Glomerular endothelial cell (primary cell): ENCODE measurements at regions not wholly inside any gene's neighbourhood (a gene's known extent, or its start where the extent isn't known, plus 50 kb on each side); places are given as distances from the start of the nearest gene placed in this dataset.

ENCODE experiments used
- DNase-seq: peaks from one replicate; pipeline ENCODE4 v3.0.0-alpha.2; 2011; ENCODE audit warnings: low read depth, low spot score; ENCODE audit errors: extremely low read depth

DNA sequence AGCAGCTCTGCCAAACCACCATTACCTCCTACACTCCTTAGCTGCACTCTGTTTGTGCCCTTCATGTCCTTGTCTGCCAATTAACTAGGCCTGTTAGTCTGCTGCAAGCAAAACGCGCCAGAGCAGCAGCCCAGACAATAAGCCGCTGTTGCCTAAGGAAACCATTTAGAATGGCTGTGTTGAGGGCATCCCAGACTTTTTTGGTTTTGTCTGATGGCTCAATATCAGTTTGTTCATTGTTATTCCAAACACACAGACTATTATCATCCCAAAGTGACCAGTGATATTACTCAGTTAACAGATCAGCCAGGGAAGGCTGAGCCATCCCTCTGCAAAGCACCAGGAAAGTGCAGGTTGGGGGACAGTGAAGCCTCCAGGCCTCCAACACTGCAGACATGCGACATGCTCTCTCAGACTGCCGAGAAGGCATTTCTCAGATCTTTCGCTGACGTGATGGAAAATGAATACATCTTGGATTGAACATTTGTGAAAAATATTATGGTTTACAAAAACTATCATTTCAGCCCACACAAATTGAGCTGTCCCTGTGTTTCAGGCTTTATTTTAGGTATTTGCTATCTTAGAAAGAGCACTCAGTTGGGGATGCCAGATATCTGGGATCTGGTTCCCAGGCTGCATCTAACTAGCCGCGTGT is 182.0 kb upstream of the HNRNPA3 start:
- no peak for DNase-seq

GRCh38 chr2:177031438-177032180 is 181.0 kb upstream of the HNRNPA3 start:
- no peak for DNase-seq

GRCh38 chr2:177036747-177037146 is 175.8 kb upstream of the HNRNPA3 start:
- no peak for DNase-seq

DNA sequence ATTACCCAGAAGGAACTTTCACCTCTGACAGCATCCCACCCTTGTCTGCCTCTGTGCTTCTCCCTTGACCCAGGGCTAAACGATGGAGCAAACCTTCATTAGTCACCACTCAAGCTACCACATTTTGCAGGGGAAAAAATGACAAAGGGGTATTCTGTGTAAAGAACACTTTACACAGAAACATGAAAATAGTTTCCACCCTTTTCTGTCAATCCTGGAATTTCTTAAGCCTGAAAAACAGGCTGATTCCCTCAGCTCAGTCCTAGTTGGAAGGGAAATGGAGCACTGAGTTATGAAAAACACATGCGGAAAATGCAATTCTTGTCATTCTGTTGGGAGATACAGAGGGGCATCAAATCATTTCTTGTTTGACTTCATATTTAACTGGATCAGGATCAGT is 175.0 kb upstream of the HNRNPA3 start:
- no peak for DNase-seq

DNA sequence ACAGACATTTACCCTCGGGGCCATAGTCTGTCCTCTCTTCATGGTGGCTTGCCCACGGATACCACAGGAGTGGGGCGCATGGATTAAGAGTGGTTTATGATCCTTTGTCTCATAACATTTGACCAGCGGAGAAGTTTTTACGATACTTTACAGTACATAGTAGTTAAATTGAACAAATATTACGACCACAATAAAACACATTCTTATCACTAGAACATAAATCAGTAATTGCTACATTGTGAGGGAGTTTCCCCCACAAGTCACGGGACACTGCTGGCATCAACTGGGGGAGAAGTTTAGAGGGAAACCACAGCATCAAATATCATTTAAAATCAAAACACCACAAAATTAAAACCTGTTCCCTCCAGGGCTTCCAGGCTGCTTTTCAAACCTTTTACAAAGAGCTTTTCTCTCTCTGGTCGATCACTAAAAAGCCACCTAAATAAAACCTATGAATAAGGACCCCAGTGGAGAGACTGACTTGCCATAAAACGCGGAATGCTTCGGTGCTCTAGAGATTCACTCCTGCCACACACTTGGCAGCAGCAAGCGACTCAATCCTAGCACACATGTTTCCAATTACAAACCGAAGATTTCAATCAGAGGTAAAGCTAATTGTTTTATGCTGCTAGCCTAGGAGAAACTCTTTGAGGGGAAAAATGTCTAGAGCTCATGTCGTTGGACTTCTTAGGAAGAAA is 173.7 kb upstream of the HNRNPA3 start:
- DNase-seq = no peak

DNA sequence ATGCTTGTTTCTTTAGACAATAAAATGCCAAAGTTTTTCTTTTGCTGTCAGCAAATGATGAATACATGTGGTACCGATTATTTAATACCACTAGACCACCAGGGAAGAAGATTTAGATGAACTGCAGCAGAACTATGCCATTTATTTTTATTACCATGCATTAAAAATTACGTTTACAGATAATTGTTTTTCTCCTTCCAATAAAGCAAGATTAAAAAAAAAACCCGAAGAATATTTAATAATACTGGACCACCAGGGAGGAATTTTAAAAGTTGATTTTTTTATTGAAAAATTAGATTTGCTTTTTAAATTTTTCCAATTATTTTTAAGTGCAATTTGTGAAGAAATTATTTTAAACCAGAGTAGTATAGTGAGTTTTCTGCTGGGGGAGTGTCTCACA is 170.3 kb upstream of the HNRNPA3 start:
- no peak for DNase-seq

- no peak for DNase-seq
Observed at GRCh38 chr2:177044671-177045070, 167.9 kb upstream of the HNRNPA3 start.

- no peak for DNase-seq
Observed at GRCh38 chr2:177048981-177049380, 163.6 kb upstream of the HNRNPA3 start.

DNA sequence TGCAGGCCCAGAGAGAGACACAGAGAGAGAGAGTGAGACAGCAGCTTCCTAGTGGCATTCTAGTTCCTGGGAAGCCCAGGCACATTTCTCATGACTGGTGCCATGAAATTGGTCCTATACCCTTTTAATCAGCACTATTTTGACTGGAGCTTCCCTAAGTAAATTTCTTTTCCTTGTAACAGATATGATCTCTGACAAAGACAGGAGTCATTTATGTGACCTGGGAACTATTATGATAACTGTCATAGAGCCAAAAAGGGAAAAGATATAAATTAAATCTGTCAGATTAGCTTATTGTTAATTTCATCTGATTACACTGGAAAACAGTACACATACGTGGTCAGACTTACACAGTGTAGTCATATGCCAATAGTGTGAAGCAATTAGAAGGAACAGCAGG is 161.3 kb upstream of the HNRNPA3 start:
- no peak for DNase-seq

- no peak for DNase-seq
Observed at GRCh38 chr2:177052471-177052870, 160.1 kb upstream of the HNRNPA3 start.

- DNase-seq = no peak
Observed at GRCh38 chr2:177053038-177053437, 159.6 kb upstream of the HNRNPA3 start.

DNA sequence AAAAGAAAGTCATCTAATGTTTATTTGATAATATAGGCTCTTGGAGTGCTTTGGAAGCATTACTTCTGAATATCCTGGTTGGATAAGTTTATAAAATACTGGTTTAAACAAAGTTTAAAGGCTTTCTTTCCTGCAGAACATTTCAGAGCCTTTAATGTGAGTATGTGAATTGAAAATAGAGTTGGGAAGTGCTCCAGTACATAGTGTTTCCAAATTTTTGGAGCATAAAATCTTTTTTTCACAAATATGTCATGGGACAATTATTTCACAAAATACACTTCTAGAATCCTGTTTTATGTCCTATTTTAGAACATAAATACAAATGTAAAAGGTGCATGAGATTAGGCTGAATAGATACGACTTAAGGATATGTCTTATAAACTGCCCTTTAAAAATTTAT is 158.9 kb upstream of the HNRNPA3 start:
- DNase-seq = no peak

DNA sequence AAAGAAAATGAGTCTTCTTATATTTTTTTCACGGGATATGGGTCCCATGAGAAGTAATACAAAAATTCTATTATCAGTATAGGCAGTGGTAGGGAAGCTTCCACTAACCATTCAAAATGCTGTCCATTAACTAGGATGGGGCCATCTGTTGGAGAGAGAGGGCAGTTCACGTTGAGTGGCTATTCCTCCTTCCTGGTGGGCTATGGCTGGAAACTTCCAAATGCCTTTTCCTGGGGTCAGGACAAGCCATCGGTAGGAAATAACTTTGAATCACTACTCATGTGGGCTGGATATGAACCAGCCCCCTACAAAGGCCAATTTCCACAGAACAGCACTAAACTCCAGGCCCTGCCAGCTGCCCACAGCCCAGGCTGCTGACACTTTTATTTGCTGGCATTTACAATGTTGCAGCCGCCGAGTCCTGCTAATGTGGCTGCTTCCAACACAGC is 156.1 kb upstream of the HNRNPA3 start:
- DNase-seq = no peak

DNA sequence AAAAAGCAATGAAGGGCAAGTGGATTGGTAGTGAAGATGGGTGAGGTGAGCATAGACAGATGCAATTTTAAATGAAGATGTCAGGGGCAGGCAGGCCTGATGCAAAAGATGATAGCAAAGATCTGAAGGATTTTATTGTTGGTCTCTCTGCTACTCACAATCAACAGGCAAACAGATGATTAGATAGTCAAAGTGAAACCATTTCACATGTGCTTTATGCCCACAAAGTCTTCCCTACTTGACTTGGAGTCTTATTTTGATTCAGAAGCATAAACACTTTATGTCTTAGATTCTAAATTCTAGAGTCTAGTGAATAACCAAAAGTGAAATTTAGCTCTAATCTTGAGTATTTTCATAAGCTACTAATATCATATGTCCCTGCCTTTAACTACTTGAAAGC is 153.8 kb upstream of the HNRNPA3 start:
- no peak for DNase-seq

GRCh38 chr2:177059293-177059692 is 153.3 kb upstream of the HNRNPA3 start:
- no peak for DNase-seq

DNA sequence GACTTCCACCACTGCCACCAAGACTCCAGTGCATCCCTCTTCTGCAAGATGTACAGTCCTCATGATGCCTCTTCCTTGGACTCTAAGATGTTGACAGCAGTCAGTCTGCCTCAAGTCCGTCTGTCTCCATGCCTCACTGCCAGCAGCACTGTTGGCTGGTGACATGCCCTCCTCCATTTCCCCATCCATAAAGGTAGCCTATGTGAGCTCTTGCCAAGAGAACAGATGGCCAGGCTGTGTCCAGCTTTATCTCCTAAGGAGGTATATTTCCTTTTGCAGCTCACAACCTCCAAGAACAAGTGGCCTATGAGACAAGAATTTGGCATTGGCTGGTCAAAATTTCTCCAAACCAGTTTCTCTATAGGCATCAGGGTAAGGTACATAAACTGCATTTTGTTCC is 149.3 kb upstream of the HNRNPA3 start:
- DNase-seq = no peak

- no peak for DNase-seq
Observed at GRCh38 chr2:177064422-177064821, 148.2 kb upstream of the HNRNPA3 start.

DNA sequence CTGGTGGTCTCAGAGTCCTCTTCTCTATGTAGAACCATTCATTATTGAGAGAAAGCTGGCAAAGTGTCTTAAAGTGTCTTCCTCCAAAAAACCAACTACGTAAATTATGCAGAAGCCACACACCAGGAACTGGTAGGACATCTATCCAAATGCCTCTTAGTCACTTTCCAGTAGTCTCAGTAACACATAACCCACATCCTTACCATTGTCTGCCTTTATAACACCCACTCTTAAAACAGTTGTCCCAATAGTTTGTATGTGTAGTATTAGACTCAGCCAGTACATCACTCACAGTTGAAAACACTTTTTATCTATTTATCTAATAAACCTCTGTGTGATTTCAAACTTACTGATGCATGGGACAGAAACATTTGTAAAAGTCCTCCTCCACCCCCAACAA is 143.6 kb upstream of the HNRNPA3 start:
- DNase-seq = no peak

DNA sequence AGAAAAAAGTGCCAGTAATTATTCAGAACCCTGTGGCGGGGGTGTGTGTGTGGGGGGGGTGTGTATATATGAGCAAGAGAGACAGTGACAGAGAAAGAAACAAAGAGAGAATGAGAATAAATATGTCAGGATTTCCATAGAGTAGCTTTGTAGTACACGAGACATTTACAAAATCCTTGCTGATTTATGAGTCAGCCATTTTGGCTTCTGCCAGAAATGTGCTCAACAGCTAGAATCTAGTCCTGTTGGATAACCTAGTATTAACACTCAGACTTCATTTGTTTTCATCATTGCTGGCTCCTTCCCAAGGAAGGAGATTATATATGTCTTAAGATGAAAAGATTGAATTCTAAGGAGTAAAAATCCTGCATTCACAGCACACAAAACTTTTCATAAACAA is 140.5 kb upstream of the HNRNPA3 start:
- no peak for DNase-seq

DNA sequence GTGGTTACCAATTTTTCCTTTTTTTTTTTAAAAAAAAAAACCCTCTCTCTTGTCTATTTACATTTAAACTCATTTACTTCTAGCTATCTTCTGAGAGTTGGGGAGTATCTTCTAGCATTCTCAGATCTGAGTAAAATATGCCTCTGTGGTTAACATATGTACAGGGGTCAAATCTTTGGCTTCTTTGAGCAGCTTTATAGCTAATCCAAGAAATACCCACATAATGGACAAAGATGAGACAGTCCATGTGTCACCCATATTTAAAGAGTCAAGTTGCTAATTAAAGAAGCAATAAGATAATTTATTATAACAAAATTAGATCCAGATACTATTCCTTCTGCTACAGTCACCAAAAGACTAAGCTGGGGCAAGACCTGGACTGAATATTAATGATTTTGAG is 139.0 kb upstream of the HNRNPA3 start:
- DNase-seq = no peak

DNA sequence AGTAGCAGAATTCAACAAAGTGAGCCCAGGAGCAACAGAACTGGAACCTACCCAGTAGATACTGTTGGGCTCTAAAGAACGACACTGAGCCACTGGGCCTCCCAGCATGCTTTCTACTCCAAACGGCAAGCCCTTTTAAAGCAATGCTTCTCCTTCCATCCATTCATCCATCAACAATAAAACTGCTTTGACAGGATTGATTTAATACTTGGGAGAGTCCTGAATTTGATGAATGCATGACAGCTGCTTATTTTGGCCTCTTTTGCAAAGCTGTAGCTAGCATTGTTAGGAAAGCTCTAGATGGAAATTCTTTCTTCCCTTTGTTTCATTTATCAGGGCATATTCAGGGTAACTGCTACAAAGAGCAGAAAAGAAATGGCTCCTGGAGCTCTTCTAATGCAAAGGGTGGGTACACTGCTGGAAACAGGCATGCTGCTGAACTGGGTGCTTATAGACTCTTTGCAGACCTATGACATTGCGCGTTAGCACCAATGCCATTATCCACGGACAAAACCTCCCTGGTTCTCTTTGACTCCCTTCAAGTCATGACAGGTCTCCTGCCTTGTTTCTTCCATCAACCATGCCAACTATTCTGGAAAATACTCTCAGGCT is 138.4 kb upstream of the HNRNPA3 start:
- no peak for DNase-seq

DNA sequence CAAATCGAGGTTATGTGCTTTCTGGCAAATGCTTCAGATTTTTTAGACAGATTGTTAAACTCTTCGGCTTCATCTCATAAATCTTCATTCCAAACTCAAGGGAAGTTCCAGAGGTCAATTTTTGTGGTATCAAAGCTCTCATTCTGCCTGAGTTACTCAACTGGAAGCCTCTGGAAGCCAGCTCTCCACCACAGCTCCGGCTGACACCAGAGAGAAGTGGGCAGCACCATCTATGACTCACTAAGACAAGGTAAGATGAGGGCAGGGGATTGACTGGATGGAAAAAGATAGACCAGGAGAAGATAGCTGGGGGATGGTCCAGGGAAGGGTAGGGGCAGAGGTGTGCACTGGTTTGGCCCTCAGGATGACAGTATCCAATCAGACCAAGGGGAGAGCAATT is 137.3 kb upstream of the HNRNPA3 start:
- no peak for DNase-seq
